NT2/D1 (cell line): ENCODE measurements at regions not wholly inside any gene's neighbourhood (a gene's known extent, or its start where the extent isn't known, plus 50 kb on each side); places are given as distances from the start of the nearest gene placed in this dataset.

Experiments used
- DNase-seq: peaks from one replicate; pipeline ENCODE4 v3.0.0-alpha.2; 2011; ENCODE audit warnings: low read depth, low spot score
- H3K27me3 ChIP-seq: 2 replicates; pipeline ENCODE4 v1.6.0; 2011; ENCODE audit warnings: mild to moderate bottlenecking; ENCODE audit not compliant: insufficient read length, insufficient read depth
- H3K36me3 ChIP-seq: 2 replicates; pipeline ENCODE4 v1.6.1; 2011; ENCODE audit warnings: mild to moderate bottlenecking, low read length, mixed read lengths; ENCODE audit not compliant: insufficient read depth, insufficient read length
- H3K4me1 ChIP-seq: 2 replicates; pipeline ENCODE4 v1.5.1; 2011; ENCODE audit not compliant: insufficient read depth, insufficient read length
- H3K4me3 ChIP-seq: 2 replicates; pipeline ENCODE4 v1.5.1; 2011; ENCODE audit warnings: low read depth; ENCODE audit not compliant: insufficient read length
- H3K9ac ChIP-seq: 2 replicates; pipeline ENCODE4 v1.6.0; 2011; ENCODE audit warnings: low read depth; ENCODE audit not compliant: insufficient read length
- H3K9me3 ChIP-seq: 2 replicates; pipeline ENCODE4 v1.5.1; 2011; ENCODE audit warnings: mild to moderate bottlenecking, low read length; ENCODE audit not compliant: insufficient read depth
- SUZ12 ChIP-seq: IDR thresholded peaks from 2 replicates; pipeline ENCODE4 v1.6.1; 2011; ENCODE audit not compliant: insufficient read length, insufficient read depth; ENCODE audit errors: extremely low read depth
- YY1 ChIP-seq: IDR thresholded peaks from 2 replicates; pipeline ENCODE4 v1.6.1; 2011; ENCODE audit not compliant: insufficient read length, insufficient read depth
- ZNF274 ChIP-seq: IDR thresholded peaks from 2 replicates; pipeline ENCODE4 v1.6.1; 2011; ENCODE audit warnings: mild to moderate bottlenecking, low read depth, low read length

DNA sequence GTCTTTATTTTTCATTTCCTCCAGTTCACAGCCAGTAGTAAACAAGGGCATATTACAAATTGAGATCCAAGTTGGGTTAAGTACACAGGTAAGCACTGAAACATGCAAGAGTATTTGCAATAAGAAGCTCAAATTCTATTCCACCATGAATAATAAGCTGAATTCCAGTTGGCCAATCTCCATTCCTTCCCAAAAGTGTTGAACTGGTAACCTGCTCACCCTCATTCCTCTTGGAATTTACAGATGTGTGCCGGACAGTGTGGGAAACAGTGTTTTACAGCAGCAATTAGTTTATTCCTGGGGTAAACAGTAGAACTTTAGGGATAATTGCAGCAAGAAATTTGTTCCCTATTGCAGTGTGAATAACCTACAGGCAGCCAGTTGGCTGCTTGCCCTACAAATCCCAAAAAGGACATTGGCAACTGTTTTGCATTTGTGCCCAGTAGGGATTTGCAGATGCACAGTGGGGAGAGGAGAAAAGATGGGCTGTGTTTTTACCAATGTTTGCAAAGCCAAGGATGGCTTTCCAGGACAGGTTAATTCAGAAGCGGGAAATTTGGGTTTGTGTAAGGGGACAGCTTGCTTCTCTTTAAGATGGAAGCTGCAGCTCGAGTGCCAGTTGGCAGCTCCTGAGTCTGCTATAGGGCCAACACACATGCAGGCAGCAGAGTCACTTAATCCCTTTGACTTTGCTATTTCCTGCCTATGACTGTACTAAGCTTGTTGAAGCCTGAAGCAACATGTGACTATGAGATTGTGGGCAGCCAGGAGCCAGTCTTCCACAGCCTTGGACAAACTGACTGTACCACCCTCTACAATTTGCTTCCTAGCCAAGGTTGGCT, 318.9 kb downstream of the MAP2K6 start:
- Histone ChIP-seq H3K9ac (no peak overlapping the region), H3K4me1 (no peaks in the 10 kb centered on the region), H3K4me3 (no peak overlapping the region), H3K36me3 (no peaks in the 10 kb centered on the region), H3K9me3 (no peaks in the 10 kb centered on the region), H3K27me3 (no peaks in the 10 kb centered on the region)
- DNase-seq = no peak
- TF ChIP-seq YY1 (no peak), SUZ12 (no peak), ZNF274 (no peak)

DNA sequence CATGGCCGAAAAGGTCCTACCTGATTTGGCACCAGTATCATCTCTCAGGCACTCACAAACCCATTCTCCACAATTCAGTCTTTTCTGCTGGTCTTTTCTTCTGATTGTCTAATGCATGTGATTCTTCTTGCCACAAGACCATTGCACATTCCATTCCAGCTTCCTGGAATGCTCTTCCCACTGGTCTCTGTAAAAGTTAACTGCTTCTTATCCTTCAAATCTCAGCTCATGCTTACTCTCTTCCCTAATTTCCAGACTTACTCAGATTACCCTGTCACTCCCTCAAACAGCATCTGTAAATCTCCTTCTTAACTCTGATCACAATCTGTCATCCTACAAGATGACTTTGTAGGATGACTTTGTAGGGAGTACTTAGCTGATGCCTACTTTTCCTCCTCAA, 320.2 kb downstream of the MAP2K6 start:
- no peak overlapping the region for H3K9ac ChIP-seq
- no peaks in the 10 kb centered on the region for H3K9me3 ChIP-seq
- no peak for TF ChIP-seq YY1
- no peak for TF ChIP-seq SUZ12
- no peak for TF ChIP-seq ZNF274
- H3K27me3 ChIP-seq = no peaks in the 10 kb centered on the region
- no peak overlapping the region for H3K4me3 ChIP-seq
- DNase-seq = no peak
- no peaks in the 10 kb centered on the region for H3K36me3 ChIP-seq
- H3K4me1 ChIP-seq = no peaks in the 10 kb centered on the region

DNA sequence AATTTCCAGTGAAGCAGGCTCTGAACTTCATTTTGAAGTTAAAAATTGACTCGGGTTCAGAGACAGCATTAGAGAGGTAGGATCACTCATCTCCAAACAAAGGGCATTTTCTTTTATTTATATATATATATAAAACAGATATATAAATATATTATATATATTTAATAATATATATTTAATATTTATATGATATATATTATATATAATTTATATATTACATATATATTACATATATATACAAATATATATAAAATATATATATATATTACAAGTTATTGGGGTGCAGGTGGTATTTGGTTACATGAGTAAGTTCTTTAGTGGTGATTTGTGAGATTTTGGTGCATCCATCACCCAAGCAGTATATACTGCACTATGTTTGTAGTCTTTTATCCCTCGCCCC, 320.8 kb downstream of the MAP2K6 start:
- no peaks in the 10 kb centered on the region for H3K9me3 ChIP-seq
- H3K36me3 ChIP-seq = no peaks in the 10 kb centered on the region
- no peak overlapping the region for H3K9ac ChIP-seq
- H3K4me1 ChIP-seq = no peaks in the 10 kb centered on the region
- no peaks in the 10 kb centered on the region for H3K27me3 ChIP-seq
- no peak for DNase-seq
- TF ChIP-seq SUZ12 = no peak
- no peak for TF ChIP-seq ZNF274
- TF ChIP-seq YY1 = no peak
- H3K4me3 ChIP-seq = no peak overlapping the region

DNA sequence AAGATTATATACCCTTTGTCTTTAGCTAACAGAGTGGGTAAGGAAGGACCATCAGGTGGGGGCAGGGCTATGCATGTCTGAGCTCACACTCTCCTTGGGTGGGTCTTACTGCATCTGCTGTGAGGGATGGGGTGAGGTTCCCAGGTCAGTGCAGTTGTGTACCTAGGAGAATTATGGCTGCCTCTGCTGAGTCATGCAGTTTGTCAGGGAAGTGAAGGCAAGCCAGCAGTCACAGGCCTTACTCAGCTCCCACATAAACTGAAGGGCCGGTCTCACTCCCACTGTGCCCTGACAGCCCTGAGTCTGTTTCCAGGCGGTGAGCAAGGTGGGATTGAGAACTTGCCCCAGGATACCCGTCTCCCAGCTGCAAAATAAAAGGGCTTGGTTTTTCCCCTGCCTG, 328.6 kb downstream of the MAP2K6 start:
- Histone ChIP-seq H3K36me3 (no peaks in the 10 kb centered on the region), H3K9me3 (no peaks in the 10 kb centered on the region), H3K4me3 (no peak overlapping the region), H3K9ac (no peak overlapping the region), H3K4me1 (no peaks in the 10 kb centered on the region), H3K27me3 (no peaks in the 10 kb centered on the region)
- TF ChIP-seq YY1 (no peak), ZNF274 (no peak), SUZ12 (no peak)
- no peak for DNase-seq

DNA sequence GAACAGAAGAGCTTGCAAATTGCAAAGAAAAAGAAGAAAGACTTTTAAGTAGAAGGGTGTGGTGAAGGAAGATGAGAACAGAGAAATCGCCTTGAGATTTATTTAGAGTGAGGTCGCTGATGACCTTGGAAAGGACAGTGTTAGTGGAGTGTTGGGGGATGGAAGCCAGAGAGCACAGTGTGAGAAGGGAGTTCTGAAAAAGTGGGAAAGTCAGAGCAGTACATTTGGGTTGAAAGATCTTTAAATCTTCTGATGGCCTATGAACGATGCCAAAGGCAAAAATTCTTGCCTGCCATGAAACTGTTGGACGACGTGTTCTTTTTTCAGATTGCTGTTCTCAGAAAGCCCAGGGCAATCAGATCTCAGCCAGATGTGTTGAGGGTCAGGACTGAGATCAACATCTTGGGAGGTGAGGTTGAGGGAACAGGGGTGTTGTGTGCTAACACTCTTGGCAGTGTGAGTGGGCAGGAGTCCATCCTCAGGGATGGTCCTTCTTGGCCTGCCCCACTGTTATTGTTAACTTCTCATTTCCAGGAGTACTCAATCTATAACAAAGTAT, 330.1 kb downstream of the MAP2K6 start:
- no peak for DNase-seq
- Histone ChIP-seq H3K4me1 (no peaks in the 10 kb centered on the region), H3K9me3 (no peaks in the 10 kb centered on the region), H3K9ac (no peak overlapping the region), H3K27me3 (no peaks in the 10 kb centered on the region), H3K4me3 (no peak overlapping the region), H3K36me3 (no peaks in the 10 kb centered on the region)
- TF ChIP-seq SUZ12 (no peak), YY1 (no peak), ZNF274 (no peak)

DNA sequence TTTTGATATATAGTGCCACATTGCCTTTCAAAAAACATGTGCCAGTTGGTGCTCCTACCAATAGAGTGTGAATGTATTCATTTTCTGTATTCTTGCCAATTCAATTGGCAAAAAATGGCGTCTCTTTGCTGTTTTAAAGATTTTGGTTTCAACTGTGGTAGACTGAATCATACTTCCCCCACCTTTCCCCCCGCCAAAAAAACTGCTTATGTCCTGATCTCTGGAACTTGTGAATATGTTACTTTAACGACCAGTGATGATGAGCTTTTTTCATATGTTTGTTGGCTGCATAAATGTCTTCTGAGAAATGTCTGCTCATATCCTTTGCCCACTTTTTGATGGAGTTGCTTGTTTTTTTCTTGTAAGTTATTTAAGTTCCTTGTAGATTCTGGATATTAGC, 325.1 kb upstream of the KCNJ16 start:
- H3K27me3 ChIP-seq = no peaks in the 10 kb centered on the region
- TF ChIP-seq YY1 (no peak), ZNF274 (no peak), SUZ12 (no peak)
- H3K9ac ChIP-seq = no peak overlapping the region
- no peak overlapping the region for H3K4me3 ChIP-seq
- H3K4me1 ChIP-seq = no peaks in the 10 kb centered on the region
- no peak for DNase-seq
- H3K36me3 ChIP-seq = no peaks in the 10 kb centered on the region
- 0 out of 2 replicates have a peak, but pooled peaks cover 4% of the 10 kb centered on the region for H3K9me3 ChIP-seq

DNA sequence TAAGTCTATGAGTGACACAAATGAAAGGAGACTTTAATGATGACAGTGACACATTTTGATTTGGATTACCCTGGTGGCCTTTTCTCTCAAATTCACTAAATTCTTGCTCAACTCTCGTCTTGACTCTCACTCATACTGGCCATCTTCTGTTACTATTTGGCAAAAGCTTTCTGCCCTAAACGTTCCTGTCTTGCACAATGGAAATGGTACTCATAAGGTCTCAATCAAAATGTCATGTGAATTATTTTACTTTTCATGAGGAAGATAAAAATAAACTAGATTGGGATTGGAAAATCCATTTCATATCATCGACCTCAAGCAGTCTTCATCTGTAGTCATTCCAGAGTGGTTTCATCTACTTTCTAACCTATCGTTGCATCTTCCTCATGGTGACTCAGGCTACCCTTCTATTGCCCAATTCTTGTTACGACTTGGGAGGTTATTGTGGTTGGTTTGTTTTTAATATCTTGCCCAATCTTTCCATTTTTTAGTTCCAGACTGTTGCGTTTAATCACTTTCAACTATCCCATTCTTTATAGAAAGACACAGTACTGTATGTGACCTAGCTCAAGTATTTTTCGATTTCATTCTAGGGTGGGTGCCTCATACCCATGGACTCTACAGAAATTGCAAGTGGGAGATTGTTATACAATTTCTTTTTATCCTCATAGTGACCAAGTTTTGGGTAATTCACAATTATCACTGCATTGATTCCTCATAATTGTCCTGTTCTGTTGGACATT, 317.2 kb upstream of the KCNJ16 start:
- Histone ChIP-seq H3K4me1 (no peaks in the 10 kb centered on the region), H3K36me3 (no peaks in the 10 kb centered on the region), H3K27me3 (no peaks in the 10 kb centered on the region), H3K9ac (no peak overlapping the region), H3K4me3 (no peak overlapping the region), H3K9me3 (no peaks in the 10 kb centered on the region)
- TF ChIP-seq SUZ12 (no peak), ZNF274 (no peak)
- no peak for DNase-seq
